GM18858 (cell line): ENCODE measurements at regions not wholly inside any gene's neighbourhood (a gene's known extent, or its start where the extent isn't known, plus 50 kb on each side); places are given as distances from the start of the nearest gene placed in this dataset.
"Not testable (repeated sequence)": the region's sequence is repeated elsewhere in the genome, so short reads cannot be mapped to it uniquely, and the experiment has no call there.

Source experiments
- ATAC-seq: cut with Tn5 transposase; IDR thresholded peaks from one replicate; pipeline ENCODE4 v1.9.1; 2021; ENCODE audit not compliant: unreplicated experiment

DNA sequence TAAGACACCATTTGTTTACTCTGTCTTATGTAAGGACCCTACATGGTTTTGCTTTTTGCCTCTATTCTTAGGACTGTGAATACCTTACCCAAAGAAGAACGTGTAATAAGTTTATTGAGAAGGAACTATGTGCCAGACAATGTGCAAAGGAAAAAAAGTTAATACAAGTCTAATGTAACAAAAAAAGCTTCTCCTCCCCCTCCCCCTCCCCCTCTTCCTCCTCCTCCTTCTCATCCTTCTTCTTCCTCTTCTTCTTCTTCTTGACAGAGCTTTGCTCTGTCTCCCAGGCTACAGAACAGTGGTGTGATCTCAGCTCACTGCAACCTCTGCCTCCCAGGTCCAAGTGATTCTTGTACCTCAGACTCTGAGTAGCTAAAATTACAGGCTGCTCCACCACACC lies 50.9 kb upstream of the MITF start:
- ATAC-seq, result no peak

DNA sequence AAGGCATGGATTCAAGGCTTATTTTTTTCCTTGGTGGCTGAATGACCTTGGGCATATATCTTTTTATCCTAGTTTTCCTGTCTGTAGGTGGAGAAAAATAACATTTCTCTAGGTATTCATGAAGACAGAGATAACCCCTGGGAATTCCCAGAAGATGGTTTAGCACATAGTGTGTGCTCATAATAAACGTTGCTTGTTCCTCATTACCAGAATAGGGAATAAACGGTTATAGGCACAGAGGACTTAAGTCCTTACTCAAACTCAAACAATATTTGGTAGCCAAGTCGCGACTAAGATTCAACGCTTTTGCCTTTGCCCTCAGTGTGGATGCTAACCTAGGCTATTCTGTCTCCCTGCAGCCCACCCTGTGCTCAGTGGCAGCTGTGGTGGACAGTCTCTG lies 51.6 kb upstream of the MITF start:
- ATAC-seq, result no peak

DNA sequence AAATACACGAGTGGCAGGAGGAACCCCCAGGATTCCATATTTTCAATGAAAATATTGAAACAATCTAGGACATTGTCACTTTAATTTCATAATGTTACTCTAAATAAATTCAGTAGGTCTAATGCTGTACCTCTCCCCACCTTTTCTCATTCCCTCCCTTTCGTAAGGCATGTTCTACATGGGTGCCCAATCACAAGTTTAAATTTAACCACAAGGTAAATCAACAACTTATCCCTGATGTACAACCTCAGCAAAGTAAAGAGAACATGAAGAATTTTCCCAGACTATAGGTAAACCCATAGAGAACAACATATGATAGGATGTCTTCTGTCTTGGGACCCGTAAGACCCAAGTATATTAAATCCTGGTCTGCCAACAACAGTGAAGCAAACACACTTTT lies 53.2 kb upstream of the MITF start:
- ATAC-seq, result no peak

DNA sequence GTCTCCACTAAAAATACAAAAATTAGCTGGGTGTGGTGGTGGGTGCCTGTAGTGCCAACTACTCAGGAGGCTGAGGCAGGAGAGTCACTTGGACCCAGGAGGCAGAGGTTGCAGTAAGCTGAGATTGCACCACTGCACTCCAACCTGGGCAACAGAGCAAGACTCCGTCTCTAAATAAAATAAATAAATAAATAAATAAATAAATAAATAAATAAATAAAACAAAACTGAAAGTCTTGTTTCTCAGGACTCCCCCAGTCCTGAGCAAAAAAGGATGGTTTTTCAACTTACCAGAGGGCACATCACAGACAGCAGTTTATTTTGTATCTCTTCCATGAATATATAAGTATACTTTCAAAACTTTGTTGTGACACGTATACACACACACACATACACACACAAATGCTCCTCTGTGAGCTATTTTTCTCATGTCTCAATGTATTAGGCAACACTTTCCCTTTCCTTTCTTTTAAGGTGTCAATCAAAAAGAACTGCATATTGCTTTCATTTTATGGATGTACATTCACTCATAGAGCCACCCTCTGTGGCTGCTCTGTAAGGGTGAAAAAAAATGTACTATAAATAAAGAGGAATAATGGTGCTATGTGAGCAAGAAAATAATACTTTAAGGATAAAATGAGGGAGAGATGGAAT lies 54.8 kb upstream of the MITF start:
- no peak for ATAC-seq

DNA sequence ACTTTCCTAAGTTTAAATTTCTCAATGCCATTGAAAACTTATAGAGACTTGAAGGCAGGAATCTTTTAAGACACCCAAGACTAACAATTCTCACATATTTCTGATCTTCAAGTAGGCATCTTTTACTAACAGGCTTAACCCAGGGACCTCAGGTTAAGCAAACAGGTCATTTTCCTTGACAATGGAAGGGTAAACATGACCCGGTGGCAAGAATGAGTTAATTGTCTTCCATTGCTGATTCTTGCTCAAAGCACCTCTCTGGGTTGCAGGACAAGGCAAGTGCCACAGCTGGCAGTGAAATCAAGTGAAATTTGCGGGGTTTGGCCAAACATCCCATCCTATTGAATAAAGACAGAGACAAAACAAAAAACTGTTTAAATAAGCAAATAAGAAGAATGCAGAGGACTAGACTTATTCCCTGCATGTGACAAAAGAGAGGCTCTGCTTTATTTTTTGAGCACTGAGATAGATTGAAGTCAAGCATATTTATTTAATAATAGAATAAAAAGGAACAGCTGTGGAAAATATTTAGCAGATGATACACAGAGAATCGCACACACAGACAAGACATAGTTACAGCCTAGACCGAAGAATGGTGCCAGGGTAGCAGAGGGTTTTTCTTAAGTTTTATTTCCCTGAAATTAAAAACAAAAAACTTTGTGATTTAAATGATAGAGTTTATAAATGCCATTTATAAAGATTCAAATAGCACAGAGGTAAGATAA lies 56.0 kb upstream of the MITF start:
- ATAC-seq, result no peak

DNA sequence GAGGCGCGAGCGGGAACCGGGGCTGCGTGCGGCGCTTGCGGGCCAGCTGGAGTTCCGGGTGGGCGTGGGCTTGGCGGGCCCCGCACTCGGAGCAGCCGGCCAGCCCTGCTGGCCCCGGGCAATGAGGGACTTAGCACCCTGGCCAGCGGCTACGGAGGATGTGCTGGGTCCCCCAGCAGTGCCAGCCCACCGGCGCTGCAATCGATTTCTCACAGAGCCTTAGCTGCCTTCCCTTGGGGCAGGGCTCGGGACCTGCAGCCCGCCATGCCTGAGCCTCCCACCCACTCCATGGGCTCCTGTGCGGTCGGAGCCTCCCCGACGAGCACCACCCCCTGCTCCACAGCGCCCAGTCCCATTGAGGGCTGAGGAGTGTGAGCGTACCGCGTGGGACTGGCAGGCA lies 61.8 kb upstream of the MITF start:
- not testable (repeated sequence) for ATAC-seq

DNA sequence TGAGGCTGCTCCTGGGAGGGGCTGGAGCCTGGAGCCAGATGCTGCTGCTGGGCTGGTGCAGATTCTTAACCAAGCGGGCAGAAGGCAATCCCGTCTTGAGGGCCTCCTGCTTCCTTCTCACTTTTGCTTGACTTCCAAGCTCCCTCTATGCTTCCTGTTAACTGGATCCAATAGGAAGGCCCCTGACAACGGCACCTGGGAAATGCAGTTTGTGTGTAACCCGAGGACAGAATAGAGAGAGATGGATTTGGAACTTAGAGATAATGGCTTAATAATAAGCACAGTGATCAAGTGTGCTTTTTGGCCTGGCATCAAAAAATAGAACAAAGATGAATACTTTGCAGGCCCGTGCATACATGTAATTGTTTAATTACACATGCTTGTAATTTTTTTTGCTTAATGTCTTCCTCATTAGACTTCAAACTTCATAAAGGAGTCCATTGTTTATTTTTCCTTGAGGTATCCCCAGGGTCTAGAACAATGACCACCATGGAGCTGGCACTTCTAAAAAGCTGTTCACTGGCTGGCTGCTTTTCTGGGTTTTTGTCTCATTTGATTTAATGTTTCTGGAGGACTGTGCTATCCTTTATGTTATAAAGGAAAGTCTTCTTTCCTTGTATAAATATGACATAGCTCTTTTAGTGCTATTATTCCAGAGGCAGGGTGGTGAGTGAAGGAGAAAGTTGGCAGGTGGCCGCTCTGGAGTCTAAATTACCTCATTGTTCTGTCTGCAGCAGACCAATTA lies 63.3 kb upstream of the MITF start:
- no peak for ATAC-seq

DNA sequence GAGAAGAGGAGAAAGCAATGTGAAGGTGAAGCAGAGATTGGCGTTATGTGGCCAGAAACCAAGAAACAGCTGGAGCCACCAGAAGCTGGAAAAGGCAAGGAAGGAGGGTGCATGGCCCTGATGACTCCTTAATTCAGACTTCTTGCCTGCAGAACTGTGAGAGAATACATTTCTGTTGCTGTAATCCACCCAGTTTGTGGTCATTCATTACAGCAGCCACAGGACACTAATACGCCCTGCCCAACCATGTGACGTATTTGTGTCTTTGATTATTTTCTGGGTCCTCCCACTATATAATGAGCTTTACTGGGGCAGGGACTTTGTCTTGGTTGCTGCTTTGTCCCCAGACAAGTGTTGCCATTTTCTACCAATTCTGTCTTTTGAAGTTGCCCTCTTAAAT lies 64.5 kb upstream of the MITF start:
- no peak for ATAC-seq

DNA sequence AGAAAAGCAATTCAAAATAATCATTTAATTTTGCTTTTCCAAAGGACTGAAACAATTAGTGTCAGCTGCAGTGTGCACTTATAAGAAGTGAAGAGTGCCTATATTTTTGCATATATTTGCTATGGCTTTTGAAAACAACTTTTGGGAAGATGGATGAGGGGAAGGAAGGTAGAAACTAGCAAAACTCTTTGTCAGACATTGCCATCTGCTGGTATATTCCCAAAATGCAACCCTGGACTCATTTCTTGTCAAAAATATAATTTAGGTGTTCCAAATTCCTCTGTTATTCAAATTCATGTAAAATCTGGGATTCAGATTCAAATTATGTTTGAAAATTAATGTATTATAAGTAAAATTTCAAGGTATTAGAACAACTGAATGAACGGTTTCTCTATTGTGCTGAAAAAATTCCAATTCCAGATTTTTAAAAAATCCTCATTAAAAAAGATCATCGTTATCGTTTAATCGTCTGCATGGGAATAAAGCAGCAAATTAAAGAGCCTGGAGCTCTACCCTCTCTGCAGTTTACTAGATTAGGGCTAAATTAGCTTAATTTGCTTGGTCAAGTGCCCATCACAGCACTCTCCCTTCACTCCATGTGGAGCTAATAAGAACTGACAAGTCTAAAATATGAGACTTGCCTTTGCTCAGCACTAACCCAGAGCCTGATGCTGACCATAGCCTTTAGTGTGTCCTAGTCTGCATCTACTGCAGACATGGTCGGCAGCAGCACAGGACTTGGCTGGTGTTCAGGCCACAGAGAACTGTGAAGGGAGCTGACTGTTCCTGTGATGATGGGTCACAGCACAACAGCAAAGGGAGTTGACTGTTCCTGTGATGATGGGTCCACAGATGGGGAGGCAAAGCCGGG lies 67.9 kb upstream of the MITF start:
- ATAC-seq, result no peak

DNA sequence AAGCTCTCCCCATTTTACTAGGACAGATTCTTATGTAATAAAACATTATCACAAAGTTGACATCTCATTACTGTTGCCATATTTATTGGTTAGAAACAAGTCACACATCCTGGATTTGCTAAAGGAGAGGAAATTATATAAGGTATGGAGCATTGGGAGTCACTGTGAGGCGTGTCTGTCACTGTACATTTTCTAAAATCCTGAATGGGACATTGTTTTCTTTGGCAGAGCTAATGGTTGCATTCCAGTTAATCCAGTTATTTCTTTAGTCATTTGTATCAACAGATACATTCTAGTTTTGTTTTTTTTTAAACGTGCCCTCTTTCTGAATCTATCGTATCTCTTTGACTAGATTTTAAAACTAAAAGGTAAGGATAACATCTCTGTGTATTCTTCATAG lies 70.2 kb upstream of the MITF start:
- no peak for ATAC-seq

DNA sequence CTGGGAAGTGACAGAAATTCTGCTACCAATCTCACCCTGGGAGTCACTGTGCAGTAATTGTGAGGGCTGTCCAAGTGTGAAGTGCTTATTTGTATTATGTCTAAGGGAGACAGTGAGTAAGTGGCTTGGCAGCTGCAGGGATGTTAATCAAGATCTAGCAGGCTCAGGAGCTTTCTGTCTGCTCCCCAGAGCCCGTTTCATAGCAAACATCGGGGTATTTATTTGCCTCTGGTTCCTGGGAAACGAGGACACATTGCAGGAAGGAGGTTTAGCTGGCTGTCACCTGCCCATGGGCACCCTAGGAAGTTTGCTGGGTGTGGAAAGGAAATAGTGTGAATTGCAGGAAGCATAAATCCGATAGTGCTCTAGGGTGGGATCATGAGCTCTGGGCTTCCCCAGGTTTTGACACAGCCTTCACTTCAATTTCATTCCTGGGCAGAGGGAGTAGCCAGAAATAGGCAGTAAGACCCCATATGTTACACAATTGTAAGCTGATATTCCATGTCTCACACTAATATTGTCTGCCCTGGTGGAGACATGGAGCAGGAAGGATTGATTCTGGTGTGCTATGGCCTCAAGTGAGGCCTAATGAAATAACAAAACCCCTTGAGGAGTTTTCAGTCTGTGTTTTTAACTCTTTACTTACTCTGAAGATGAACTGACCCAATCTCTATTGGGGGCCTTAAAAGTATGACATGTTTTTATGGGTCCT lies 74.1 kb upstream of the MITF start:
- ATAC-seq, result no peak

DNA sequence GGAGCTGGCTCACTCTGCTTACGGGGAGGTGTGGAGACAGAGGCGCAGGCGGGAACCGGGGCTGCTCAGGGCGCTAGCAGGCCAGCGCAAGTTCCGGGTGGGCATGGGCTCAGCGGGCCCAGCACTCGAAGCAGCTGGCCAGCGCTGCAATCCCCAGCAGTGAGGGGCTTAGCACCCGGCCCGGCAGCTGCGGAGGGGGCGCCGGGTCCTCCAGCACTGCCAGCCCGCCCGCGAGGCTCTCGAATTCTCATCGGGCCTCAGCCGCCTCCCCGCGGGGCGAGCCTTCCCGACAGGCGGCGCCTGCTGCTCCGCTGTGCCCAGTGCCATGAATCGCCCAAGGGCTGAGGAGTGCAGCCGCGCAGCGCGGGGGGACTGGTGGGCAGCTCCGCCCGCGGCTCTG lies 78.6 kb upstream of the MITF start:
- ATAC-seq, result no peak

DNA sequence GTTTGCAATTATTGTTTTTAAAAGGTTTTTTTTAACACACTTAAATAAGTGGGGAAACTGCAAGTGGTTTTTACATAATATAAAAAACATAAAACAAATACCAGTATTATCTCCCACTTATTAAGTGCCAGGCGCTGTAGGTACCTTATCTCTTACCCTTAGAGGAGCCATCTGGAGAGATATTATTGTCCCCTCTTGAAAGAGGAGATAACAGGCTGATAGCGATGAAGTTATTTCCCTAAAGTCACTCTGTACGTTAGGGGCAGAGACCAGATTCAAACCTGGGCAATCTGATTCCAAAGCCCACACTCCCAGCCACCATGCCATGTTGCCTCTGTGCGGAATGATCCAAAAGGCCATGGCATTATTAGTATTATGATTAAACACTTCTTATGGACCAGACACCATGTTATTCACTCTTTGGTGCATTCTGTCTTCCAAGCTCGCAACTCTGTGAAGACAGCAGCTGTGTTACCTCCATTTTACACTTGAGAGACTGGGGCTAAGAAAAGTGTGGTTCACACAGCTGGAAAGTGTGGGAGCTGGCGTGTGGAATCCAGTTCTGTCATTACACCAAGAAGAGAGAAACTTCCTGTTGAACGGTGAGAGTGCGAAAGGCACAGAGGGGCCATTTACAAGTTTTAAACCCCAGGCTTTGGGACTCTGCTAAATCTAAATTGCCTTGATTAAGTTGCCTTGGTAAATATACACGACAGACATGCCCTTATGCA lies 79.9 kb upstream of the MITF start:
- no peak for ATAC-seq

DNA sequence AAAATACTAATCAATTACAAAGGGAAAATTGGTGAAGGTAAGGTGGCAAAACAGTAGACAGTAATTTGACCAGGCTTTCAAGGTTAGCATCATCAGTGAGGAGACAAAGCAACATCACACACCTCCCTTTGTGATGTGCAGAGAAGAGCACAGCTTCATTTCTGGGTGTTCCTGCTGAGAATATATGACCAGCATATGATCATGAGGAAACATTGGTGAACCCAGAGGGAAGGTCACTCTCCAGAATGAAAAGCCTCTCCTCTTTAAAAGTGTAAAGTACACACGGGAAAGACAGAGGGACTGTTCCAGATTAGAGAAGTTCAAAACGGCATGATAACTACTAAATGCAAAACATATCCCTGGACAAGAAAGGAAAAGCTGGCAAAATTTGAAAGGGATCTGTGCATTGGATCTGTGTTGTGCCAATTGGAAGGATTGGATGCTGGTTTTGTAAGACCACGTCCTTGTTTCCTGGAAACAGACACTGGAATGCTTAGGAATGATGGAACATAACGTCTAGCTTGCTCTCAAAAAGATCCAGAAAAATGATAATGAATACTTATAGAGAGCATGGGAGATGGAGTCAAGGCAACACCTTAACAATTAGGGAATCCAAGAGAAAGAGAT lies 80.6 kb upstream of the MITF start:
- no peak for ATAC-seq

DNA sequence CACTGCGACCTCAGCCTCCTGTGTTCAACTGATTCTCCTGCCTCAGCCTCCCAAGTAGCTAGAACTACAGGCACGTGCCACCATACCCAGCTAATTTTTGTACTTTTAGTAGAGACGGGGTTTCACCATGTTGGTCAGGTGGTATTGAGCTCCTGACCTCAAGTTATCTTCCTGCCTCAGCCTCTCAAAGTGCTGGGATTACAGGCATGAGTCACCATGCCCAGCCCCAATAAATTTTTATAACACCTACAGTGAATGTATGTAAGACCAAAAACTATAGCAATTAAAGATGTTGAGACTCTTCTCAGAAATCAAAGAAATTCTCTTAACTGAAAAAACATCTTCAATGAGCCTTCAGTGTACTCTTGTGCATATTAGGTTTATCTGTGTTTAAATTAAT lies 82.2 kb upstream of the MITF start:
- not testable (repeated sequence) for ATAC-seq

DNA sequence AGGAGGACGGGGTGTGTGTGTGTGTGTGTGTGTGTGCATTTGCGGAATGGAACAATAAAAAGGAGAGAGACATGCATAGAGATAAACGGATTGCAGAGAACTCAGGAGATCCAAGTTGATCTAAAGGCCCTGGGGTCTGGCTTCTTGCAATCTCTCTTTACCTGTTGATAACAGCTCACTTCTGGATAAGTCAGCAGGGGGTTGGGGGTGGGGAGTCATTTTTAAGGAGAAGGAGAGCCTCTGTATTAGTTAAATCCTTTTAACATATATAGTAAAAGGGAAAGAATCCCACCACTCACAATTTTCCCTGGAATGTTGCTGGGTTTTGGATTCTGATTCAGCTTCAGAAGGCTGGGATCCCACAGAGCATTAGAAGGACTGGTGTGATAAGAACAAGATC lies 87.5 kb upstream of the MITF start:
- ATAC-seq, result no peak

DNA sequence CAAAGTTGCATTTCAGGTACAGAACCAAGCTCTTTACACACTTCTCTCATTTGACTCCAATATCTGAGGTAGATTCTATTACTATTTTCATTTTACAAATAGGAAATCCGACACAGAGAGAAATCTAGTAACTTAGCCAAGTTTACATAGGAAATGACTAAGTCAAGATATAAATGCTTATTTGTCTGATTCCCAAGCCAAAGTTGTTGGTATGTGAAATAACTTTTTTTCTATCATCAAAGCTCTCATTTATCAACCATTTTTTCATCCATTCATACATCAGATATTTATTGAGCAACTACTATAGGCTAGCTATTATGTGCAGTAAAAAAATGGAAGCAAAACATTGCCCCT lies 89.2 kb upstream of the MITF start:
- no peak for ATAC-seq

DNA sequence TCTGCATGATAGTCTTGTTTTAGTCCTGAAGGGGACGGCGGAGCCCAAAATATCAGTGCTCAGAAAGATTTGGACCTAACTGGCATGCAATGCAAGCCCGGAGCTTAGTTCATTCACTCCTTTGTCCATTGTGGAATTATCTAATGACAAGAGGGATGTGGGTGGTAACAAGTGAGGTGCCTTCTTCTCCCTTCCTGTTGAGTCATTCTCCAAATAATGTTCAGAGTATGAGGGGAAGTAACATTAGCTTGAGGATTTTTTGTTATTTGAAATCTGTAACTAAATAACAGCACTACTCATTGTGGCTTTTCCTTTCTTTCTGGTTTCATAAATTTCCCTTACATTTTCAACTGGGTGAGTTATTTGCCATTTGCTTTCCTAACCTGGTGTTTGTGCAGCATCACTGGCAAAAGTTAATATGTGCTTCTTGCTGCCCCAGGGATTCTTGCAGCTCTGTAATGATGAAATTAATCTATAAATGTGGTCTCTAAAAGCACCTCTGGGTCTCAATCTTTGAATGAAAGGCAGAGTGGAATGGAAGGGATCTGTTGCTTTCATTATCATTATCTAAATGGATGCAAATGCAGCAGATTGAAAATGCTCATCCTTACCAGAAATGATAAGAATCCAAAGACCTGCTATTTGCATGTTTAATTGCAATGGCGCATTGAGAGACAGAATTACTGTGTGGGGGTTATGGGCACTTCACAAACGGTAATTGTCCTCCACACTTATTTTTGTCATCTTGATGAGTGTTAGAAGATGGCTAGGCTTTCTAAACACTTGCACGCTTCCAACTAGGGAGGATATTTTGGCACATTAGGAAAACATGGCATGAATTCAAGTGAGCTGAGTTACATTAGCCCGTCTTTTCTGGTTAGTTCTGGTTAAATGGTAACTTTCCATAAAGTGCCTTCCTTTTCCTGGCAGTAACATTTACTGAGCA lies 89.9 kb upstream of the MITF start:
- ATAC-seq, result no peak

DNA sequence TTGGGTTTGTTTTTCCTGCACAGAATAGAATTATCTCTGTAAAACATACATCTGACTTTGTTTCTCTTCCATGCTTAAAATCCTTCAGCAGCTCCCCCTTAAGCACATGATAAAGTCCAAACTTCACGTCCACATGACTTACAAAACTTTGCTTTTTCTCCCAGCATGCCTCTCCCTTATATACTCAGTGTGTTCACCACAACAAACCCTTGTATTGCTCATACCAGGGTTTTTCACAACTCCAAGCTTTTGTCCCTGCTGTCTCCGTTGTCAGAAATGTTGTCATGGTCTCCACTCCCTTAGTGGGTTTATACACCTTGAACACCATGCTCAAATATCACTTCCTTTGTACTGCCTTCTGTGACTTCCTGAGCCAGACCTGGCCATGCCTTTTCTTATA lies 91.1 kb upstream of the MITF start:
- no peak for ATAC-seq
